Heart left ventricle (tissue), 16 donors: ENCODE measurements at regions not wholly inside any gene's neighbourhood (a gene's known extent, or its start where the extent isn't known, plus 50 kb on each side); places are given as distances from the start of the nearest gene placed in this dataset.

ENCODE experiments used
- ATAC-seq, 4 donors: fragments of 200-7000 bp; cut with Tn5 transposase; one replicate each; pipeline ENCODE4 v1.9.1; 2020 to 2022; ENCODE audit warnings: moderate library complexity in 4 of 4, mild to moderate bottlenecking in 3 of 4, moderate number of reproducible peaks in 1 of 4
- DNase-seq, 5 donors: peaks; one replicate each; pipeline ENCODE4 v3.0.0-alpha.2; 2020
- H3K27ac ChIP-seq, 12 donors: fragments of 200-600 bp; sonication (generic) in 4 of 12; one replicate each; pipeline versions ENCODE4 v1.5.0 to v1.8.0; 2016 to 2022; ENCODE audit warnings: mild to moderate bottlenecking in 2 of 12
- H3K27me3 ChIP-seq, 9 donors: fragments of 200-600 bp; sonication (generic) in 2 of 9; one replicate each; pipeline versions ENCODE4 v1.5.1 to v1.8.0; 2016 to 2022; ENCODE audit warnings: mild to moderate bottlenecking in 3 of 9
- H3K36me3 ChIP-seq, 9 donors: fragments of 200-600 bp; sonication (generic) in 2 of 9; one replicate each; pipeline versions ENCODE4 v1.5.0 to v1.8.0; 2018 to 2022; ENCODE audit warnings: mild to moderate bottlenecking in 2 of 9
- H3K4me1 ChIP-seq, 12 donors: fragments of 200-600 bp; sonication (generic) in 4 of 12; one replicate each; pipeline versions ENCODE4 v1.5.0 to v1.8.0; 2016 to 2022; ENCODE audit warnings: mild to moderate bottlenecking in 3 of 12
- H3K4me3 ChIP-seq, 12 donors: fragments of 200-600 bp; sonication (generic) in 4 of 12; one replicate each; pipeline versions ENCODE4 v1.5.0 to v1.8.0; 2017 to 2022; ENCODE audit warnings: mild to moderate bottlenecking in 9 of 12, moderate library complexity in 4 of 12
- H3K9me3 ChIP-seq, 12 donors: fragments of 200-600 bp; sonication (generic) in 4 of 12; one replicate each; pipeline versions ENCODE4 v1.5.0 to v1.8.0; 2016 to 2022; ENCODE audit warnings: mild to moderate bottlenecking in 1 of 12
- CTCF ChIP-seq, 12 donors: fragments of 200-600 bp; sonication (generic) in 4 of 12; IDR thresholded peaks; one replicate each; pipeline versions ENCODE4 v1.5.0 to v1.8.0; 2018 to 2022; ENCODE audit warnings: antibody characterized with exemption in 12 of 12, mild to moderate bottlenecking in 5 of 12
- POLR2A ChIP-seq, 2 donors: fragments of 450-650 bp; IDR thresholded peaks; one replicate each; pipeline ENCODE4 v1.6.1; 2017; ENCODE audit warnings: antibody characterized with exemption in 2 of 2, mild to moderate bottlenecking in 2 of 2, moderate library complexity in 2 of 2
- WGBS, 4 donors: extraction: QIAGEN DNeasy Blood & Tissue Kit in 2 of 4; methylation state at CpG; one replicate each; pipeline versions ENCODE4 v1.1.5 to v1.1.7; 2013 to 2018; 5-methylcytosine and 5-hydroxymethylcytosine counted together
- intact Hi-C, 10 donors: fragments of 100-400 bp; cut with DNase I; formaldehyde crosslinking; loops; one replicate each; pipeline versions ENCODE4 v1.11.1 to v1.14.2; 2022
- donor health status: ischemic (EF 13 %, LVEDD 7.1; RV severe dilation, severe dysfunction).
- donor health status: healthy with polysubstance abuse.
- donor health status: DM: no; HTN: yes; CAD: no.
- donor health status: DM: no; HTN: no; CAD: no.
- donor health status: ischemic (EF 25% LVEDD 6.9; RV normal size, moderate dysfunction).
- donor health status: ischemic (EF 25% LVEDD 5.7; RV mildly dilated, moderate dysfunction).
- donor health status: healthy.
- donor health status: DM: yes; HTN: yes; CAD: no.
- donor health status: ischemic (EF 35%, LVEDD 5.7; RV mildly dilated, moderate dysfunction).
- donor health status: nonischemic (EF 11% LVEDD 7.7; RV severe dilation, severe dysfunction).
- donor health status: DM: yes; HTN: yes; CAD: no.
- donor health status: PGD.
- donor health status: ischemic (EF 29% LVEDD 5.4; RV normal size, mild dysfunction).
- donor health status: nonischemic (EF 23%, LVEDD 6.1; RV moderate dilation, normal function).

GRCh38 chr5:34547300-34548085 is 108.6 kb upstream of the RAI14 start:
- intact Hi-C loops = no loop called here
- Histone ChIP-seq H3K4me3 (no peak overlapping the region), H3K4me1 (peaks cover 0 to 17% (median 6%) of the 10 kb centered on the region in 12 donors), H3K27me3 (no peaks in the 10 kb centered on the region), H3K9me3 (peaks cover 0 to 34% (median 12%) of the 10 kb centered on the region in 12 donors), H3K27ac (no peak overlapping the region), H3K36me3 (no peaks in the 10 kb centered on the region)
- ATAC-seq (no peak), DNase-seq (no peak)
- no peak for TF ChIP-seq CTCF (IDR thresholded peaks at IDR 0.05)
- TF ChIP-seq POLR2A (IDR thresholded peaks at IDR 0.05) = no peak
- 93 to 100% (median 98%) methylated on average over 2 of the region's 2 CpGs for WGBS, 4 donors

- peaks cover 0 to 34% (median 12%) of the 10 kb centered on the region in 12 donors for H3K9me3 ChIP-seq
- H3K4me3 ChIP-seq = no peak overlapping the region
- TF ChIP-seq POLR2A (IDR thresholded peaks at IDR 0.05) = no peak
- TF ChIP-seq CTCF (IDR thresholded peaks at IDR 0.05) = no peak
- H3K4me1 ChIP-seq = peaks cover 0 to 23% (median 8%) of the 10 kb centered on the region in 12 donors
- no peaks in the 10 kb centered on the region for H3K27me3 ChIP-seq
- 96 to 98% (median 96%) methylated on average over 1 of the region's 1 CpG for WGBS, 4 donors
- ATAC-seq (no peak), DNase-seq (no peak)
- no peaks in the 10 kb centered on the region for H3K36me3 ChIP-seq
- no peak overlapping the region for H3K27ac ChIP-seq
- intact Hi-C loops = no loop called here
Measured at GRCh38 chr5:34548086-34548403, 108.1 kb upstream of the RAI14 start.

GRCh38 chr5:34550247-34550646 is 105.9 kb upstream of the RAI14 start:
- H3K9me3 ChIP-seq = peaks cover 0 to 20% (median 8%) of the 10 kb centered on the region in 12 donors
- no peaks in the 10 kb centered on the region for H3K27me3 ChIP-seq
- 65 to 83% (median 74%) methylated on average over 2 of the region's 2 CpGs for WGBS, 4 donors
- ATAC-seq (peak in 1 of 4 donors; percentile 26), DNase-seq (no peak)
- H3K4me3 ChIP-seq = no peak overlapping the region
- no peak overlapping the region for H3K27ac ChIP-seq
- intact Hi-C loops = loop anchor here in 1 of 10 donors (5.0 kb wide), 1 partner anchor 107 kb away; the partner anchor contains the start of gene RAI14
- TF ChIP-seq POLR2A (IDR thresholded peaks at IDR 0.05) (no peak), CTCF (IDR thresholded peaks at IDR 0.05) (no peak)
- no peaks in the 10 kb centered on the region for H3K36me3 ChIP-seq
- H3K4me1 ChIP-seq = peaks cover 0 to 40% (median 9%) of the 10 kb centered on the region in 12 donors

- peaks cover 0 to 16% (median 8%) of the 10 kb centered on the region in 12 donors for H3K9me3 ChIP-seq
- no peaks in the 10 kb centered on the region for H3K36me3 ChIP-seq
- DNase-seq (no peak), ATAC-seq (peak in 1 of 4 donors; percentile 42)
- peaks cover 0 to 40% (median 9%) of the 10 kb centered on the region in 12 donors for H3K4me1 ChIP-seq
- intact Hi-C loops = loop anchor here in 1 of 10 donors (5.0 kb wide), 1 partner anchor 106 kb away; the partner anchor contains the start of gene RAI14
- no peaks in the 10 kb centered on the region for H3K27me3 ChIP-seq
- no peak for TF ChIP-seq POLR2A (IDR thresholded peaks at IDR 0.05)
- WGBS, 4 donors = 30 to 48% (median 43%) methylated on average over 3 of the region's 3 CpGs
- no peak overlapping the region for H3K4me3 ChIP-seq
- H3K27ac ChIP-seq = peak overlapping the region in 1 of 12 donors; percentile 66
Measured at GRCh38 chr5:34550964-34551363, 105.2 kb upstream of the RAI14 start.
